Omental fat pad (tissue), 3 donors: ENCODE measurements at regions not wholly inside any gene's neighbourhood (a gene's known extent, or its start where the extent isn't known, plus 50 kb on each side); places are given as distances from the start of the nearest gene placed in this dataset.

ENCODE experiments used
- ATAC-seq: fragments of 150-250 bp; one replicate; pipeline ENCODE4 v1.9.1; 2016; ENCODE audit warnings: mild to moderate bottlenecking, moderate library complexity; ENCODE audit not compliant: low FRiP score
- DNase-seq: peaks from one replicate; pipeline ENCODE4 v3.0.0-alpha.2; 2019; ENCODE audit warnings: low spot score
- CTCF ChIP-seq, 3 donors: fragments of 450-650 bp; IDR thresholded peaks; one replicate each; pipeline ENCODE4 v1.5.1; 2016 to 2017; ENCODE audit warnings: antibody characterized with exemption in 3 of 3, mild to moderate bottlenecking in 3 of 3, moderate library complexity in 2 of 3

GRCh38 chr5:33049298-33049697 lies 338.2 kb downstream of the NPR3 start:
- no peak for ATAC-seq
- TF ChIP-seq CTCF (IDR thresholded peaks at IDR 0.05) = no peak
- DNase-seq = no peak

- ATAC-seq (no peak), DNase-seq (no peak)
- no peak for TF ChIP-seq CTCF (IDR thresholded peaks at IDR 0.05)
Observed at GRCh38 chr5:33049842-33050241, 338.7 kb downstream of the NPR3 start.

- DNase-seq = no peak
- ATAC-seq = no peak
- TF ChIP-seq CTCF (IDR thresholded peaks at IDR 0.05) = no peak
Observed at GRCh38 chr5:33059081-33059480, 348.0 kb downstream of the NPR3 start.

- DNase-seq = no peak
- no peak for ATAC-seq
- no peak for TF ChIP-seq CTCF (IDR thresholded peaks at IDR 0.05)
Observed at GRCh38 chr5:33065131-33065530, 354.0 kb downstream of the NPR3 start.

GRCh38 chr5:33067291-33067690 lies 356.2 kb downstream of the NPR3 start:
- DNase-seq (no peak), ATAC-seq (no peak)
- no peak for TF ChIP-seq CTCF (IDR thresholded peaks at IDR 0.05)

DNA sequence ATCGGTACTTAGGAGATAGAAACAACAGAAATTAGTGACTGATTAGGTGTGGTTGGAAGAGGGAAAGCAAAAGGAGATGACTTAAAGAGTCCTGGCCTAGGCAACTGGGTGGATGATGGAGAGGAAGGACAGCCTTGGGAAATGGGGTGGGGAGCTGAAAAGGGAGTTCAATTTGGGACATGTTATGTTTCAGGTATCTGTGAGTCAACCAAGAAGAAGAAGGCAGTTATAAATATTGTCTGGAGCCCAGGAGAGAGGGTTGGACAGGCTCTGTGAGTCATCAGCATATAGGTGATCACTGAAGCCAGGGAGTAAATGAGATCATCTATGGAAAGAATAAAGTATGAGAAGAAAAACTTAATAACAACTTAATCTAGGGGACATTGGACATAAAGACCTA lies 357.7 kb downstream of the NPR3 start:
- no peak for DNase-seq
- no peak for TF ChIP-seq CTCF (IDR thresholded peaks at IDR 0.05)
- ATAC-seq = no peak

GRCh38 chr5:33072296-33072695 lies 361.2 kb downstream of the NPR3 start:
- no peak for TF ChIP-seq CTCF (IDR thresholded peaks at IDR 0.05)
- DNase-seq (no peak), ATAC-seq (no peak)
